ENCODE measurements at regions not wholly inside any gene's neighbourhood (a gene's known extent, or its start where the extent isn't known, plus 50 kb on each side); places are given as distances from the start of the nearest gene placed in this dataset.

- no peak overlapping the region for H3K4me3 Mint-ChIP-seq
- CTCF ChIA-PET, result no interaction called here
- ATAC-seq (ENCODE audit: low read depth), result peak; percentile 56
- intact Hi-C loops (cut with micrococcal nuclease), result loop anchor here (2.0 to 10.0 kb wide), 4 partner anchors 84 to 808 kb away; partner anchors contain the start of gene ALCAM
- H3K9me3 Mint-ChIP-seq, result no peaks in the 10 kb centered on the region
- no peaks in the 10 kb centered on the region for H3K36me3 Mint-ChIP-seq (ENCODE audit: low read depth)
- no peak for TF ChIP-seq CTCF (IDR thresholded peaks at IDR 0.05)
- no peak for DNase-seq
- H3K27me3 Mint-ChIP-seq, result no peaks in the 10 kb centered on the region
- POLR2A ChIA-PET, result no interaction called here
- peaks cover 46% of the 10 kb centered on the region for H3K4me1 Mint-ChIP-seq
- no peak overlapping the region for H3K27ac Mint-ChIP-seq
These were observed 304.0 kb upstream of the CBLB start for GRCh38 chr3:106172780-106173179.

- Mint-ChIP-seq H3K4me1 (peaks cover 41% of the 10 kb centered on the region), H3K4me3 (no peak overlapping the region), H3K27ac (no peak overlapping the region), H3K36me3 (ENCODE audit: low read depth) (no peaks in the 10 kb centered on the region), H3K27me3 (no peaks in the 10 kb centered on the region), H3K9me3 (no peaks in the 10 kb centered on the region)
- no peak for TF ChIP-seq CTCF (IDR thresholded peaks at IDR 0.05)
- intact Hi-C loops (cut with micrococcal nuclease), result loop anchor here (10.0 kb wide), 1 partner anchor 810 kb away; the partner anchor contains the start of gene ALCAM
- ChIA-PET POLR2A (no interaction called here), CTCF (no interaction called here)
- DNase-seq (no peak), ATAC-seq (ENCODE audit: low read depth) (no peak)
These were observed 306.5 kb upstream of the CBLB start for GRCh38 chr3:106175276-106175675.

GRCh38 chr3:106176734-106177133 lies 307.9 kb upstream of the CBLB start:
- no peak for TF ChIP-seq CTCF (IDR thresholded peaks at IDR 0.05)
- ATAC-seq (ENCODE audit: low read depth) (peak; percentile 77), DNase-seq (no peak)
- H3K9me3 Mint-ChIP-seq, result no peaks in the 10 kb centered on the region
- peak overlapping the region; percentile 81 for H3K27ac Mint-ChIP-seq
- H3K27me3 Mint-ChIP-seq, result no peaks in the 10 kb centered on the region
- CTCF ChIA-PET, result no interaction called here
- no peaks in the 10 kb centered on the region for H3K36me3 Mint-ChIP-seq (ENCODE audit: low read depth)
- H3K4me3 Mint-ChIP-seq, result peak overlapping the region; percentile 60
- intact Hi-C loops (cut with micrococcal nuclease), result loop anchor here (1.0 to 10.0 kb wide), 3 partner anchors 9 to 812 kb away; partner anchors contain the start of gene ALCAM
- peaks cover 38% of the 10 kb centered on the region for H3K4me1 Mint-ChIP-seq
- POLR2A ChIA-PET, result interaction anchor here (0.8 kb wide), 1 partner anchor 308 kb away, joined by 3 read pairs; the partner anchor contains the start of gene CBLB

- POLR2A ChIA-PET, result no interaction called here
- no peak overlapping the region for H3K4me3 Mint-ChIP-seq
- H3K36me3 Mint-ChIP-seq (ENCODE audit: low read depth), result no peaks in the 10 kb centered on the region
- H3K9me3 Mint-ChIP-seq, result no peaks in the 10 kb centered on the region
- TF ChIP-seq CTCF (IDR thresholded peaks at IDR 0.05), result no peak
- H3K4me1 Mint-ChIP-seq, result peaks cover 23% of the 10 kb centered on the region
- no peak for ATAC-seq (ENCODE audit: low read depth)
- peaks cover 4% of the 10 kb centered on the region for H3K27me3 Mint-ChIP-seq
- CTCF ChIA-PET, result no interaction called here
- DNase-seq, result no peak
- H3K27ac Mint-ChIP-seq, result no peak overlapping the region
- intact Hi-C loops (cut with micrococcal nuclease), result no loop called here
These were observed 314.2 kb upstream of the CBLB start for GRCh38 chr3:106182950-106183511.

- Mint-ChIP-seq H3K27me3 (peaks cover 4% of the 10 kb centered on the region), H3K4me1 (peaks cover 23% of the 10 kb centered on the region), H3K4me3 (no peak overlapping the region), H3K36me3 (ENCODE audit: low read depth) (no peaks in the 10 kb centered on the region), H3K27ac (peak overlapping the region; percentile 9), H3K9me3 (no peaks in the 10 kb centered on the region)
- intact Hi-C loops (cut with micrococcal nuclease), result loop anchor here (2.0 kb wide), 1 partner anchor 23 kb away; no protein-coding TSS in a partner anchor
- TF ChIP-seq CTCF (IDR thresholded peaks at IDR 0.05), result no peak
- DNase-seq (no peak), ATAC-seq (ENCODE audit: low read depth) (no peak)
- POLR2A ChIA-PET, result no interaction called here
- CTCF ChIA-PET, result no interaction called here
These were observed 315.1 kb upstream of the CBLB start for GRCh38 chr3:106183762-106184391.

Measured in activated B cell treated with CpG ODN at 0.5 μM for 24 hours (primary cell).